ENCODE measurements at regions not wholly inside any gene's neighbourhood (a gene's known extent, or its start where the extent isn't known, plus 50 kb on each side); places are given as distances from the start of the nearest gene placed in this dataset.
"Not testable (repeated sequence)": the region's sequence is repeated elsewhere in the genome, so short reads cannot be mapped to it uniquely, and the experiment has no call there.

GRCh38 chr6:11372186-11372790, 139.8 kb upstream of the NEDD9 start:
- TF ChIP-seq POLR2A (IDR thresholded peaks at IDR 0.05), result not testable (repeated sequence)
- TF ChIP-seq, protein P1, sequence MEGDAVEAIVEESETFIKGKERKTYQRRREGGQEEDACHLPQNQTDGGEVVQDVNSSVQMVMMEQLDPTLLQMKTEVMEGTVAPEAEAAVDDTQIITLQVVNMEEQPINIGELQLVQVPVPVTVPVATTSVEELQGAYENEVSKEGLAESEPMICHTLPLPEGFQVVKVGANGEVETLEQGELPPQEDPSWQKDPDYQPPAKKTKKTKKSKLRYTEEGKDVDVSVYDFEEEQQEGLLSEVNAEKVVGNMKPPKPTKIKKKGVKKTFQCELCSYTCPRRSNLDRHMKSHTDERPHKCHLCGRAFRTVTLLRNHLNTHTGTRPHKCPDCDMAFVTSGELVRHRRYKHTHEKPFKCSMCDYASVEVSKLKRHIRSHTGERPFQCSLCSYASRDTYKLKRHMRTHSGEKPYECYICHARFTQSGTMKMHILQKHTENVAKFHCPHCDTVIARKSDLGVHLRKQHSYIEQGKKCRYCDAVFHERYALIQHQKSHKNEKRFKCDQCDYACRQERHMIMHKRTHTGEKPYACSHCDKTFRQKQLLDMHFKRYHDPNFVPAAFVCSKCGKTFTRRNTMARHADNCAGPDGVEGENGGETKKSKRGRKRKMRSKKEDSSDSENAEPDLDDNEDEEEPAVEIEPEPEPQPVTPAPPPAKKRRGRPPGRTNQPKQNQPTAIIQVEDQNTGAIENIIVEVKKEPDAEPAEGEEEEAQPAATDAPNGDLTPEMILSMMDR (IDR thresholded peaks at IDR 0.05), result not testable (repeated sequence)

Data from lower leg skin (tissue), 3 donors.